Aorta (tissue), 5 donors: ENCODE measurements at regions not wholly inside any gene's neighbourhood (a gene's known extent, or its start where the extent isn't known, plus 50 kb on each side); places are given as distances from the start of the nearest gene placed in this dataset.
A peak's percentile ranks its signal among the peaks of the same experiment; 100 is the strongest.

Source experiments
- ATAC-seq: fragments of 200-7000 bp; cut with Tn5 transposase; one replicate; pipeline ENCODE4 v1.9.1; 2022; ENCODE audit warnings: moderate library complexity; ENCODE audit not compliant: low FRiP score
- DNase-seq, 2 donors: peaks; one replicate each; pipeline ENCODE4 v3.0.0-alpha.2; 2020
- H3K27ac ChIP-seq, 2 donors: one replicate each; pipeline ENCODE4 v1.5.1; 2013; ENCODE audit warnings: low read length in 2 of 2, mild to moderate bottlenecking in 2 of 2, moderate library complexity in 2 of 2, control low read depth in 1 of 2, inconsistent platforms in 1 of 2, low read depth in 1 of 2
- H3K27me3 ChIP-seq, 2 donors: one replicate each; pipeline ENCODE4 v1.6.1; 2013; ENCODE audit warnings: control low read depth in 1 of 2, low read length in 1 of 2, mild to moderate bottlenecking in 1 of 2, moderate library complexity in 1 of 2; ENCODE audit not compliant: insufficient read depth in 2 of 2, control insufficient read depth in 1 of 2
- H3K36me3 ChIP-seq, 2 donors: one replicate each; pipeline ENCODE4 v1.6.1; 2013; ENCODE audit warnings: control low read depth in 1 of 2, low read length in 1 of 2, mild to moderate bottlenecking in 1 of 2; ENCODE audit not compliant: insufficient read depth in 2 of 2, control insufficient read depth in 1 of 2
- H3K4me1 ChIP-seq, 2 donors: one replicate each; pipeline ENCODE4 v1.6.1; 2013; ENCODE audit warnings: low read length in 2 of 2, control low read depth in 1 of 2, mild to moderate bottlenecking in 1 of 2, moderate library complexity in 1 of 2; ENCODE audit not compliant: insufficient read depth in 2 of 2, control insufficient read depth in 1 of 2
- H3K4me3 ChIP-seq, 2 donors: one replicate each; pipeline ENCODE4 v1.5.1; 2013; ENCODE audit warnings: low read length in 2 of 2, control low read depth in 1 of 2, mild to moderate bottlenecking in 1 of 2
- H3K9me3 ChIP-seq: one replicate; pipeline ENCODE4 v1.6.1; 2013; ENCODE audit warnings: mild to moderate bottlenecking, low read length; ENCODE audit not compliant: control insufficient read depth
- WGBS, 2 donors: extraction: QIAGEN DNeasy Blood & Tissue Kit; methylation state at CpG; one replicate each; pipeline ENCODE4 v1.1.7; 2013; 5-methylcytosine and 5-hydroxymethylcytosine counted together
- intact Hi-C, 2 donors: fragments of 100-400 bp; cut with DNase I; formaldehyde crosslinking; loops; one replicate each; pipeline versions ENCODE4 v1.14.2 to v1.15.0; 2022
- donor health status: healthy with polysubstance abuse.
- donor health status: Bipolar disorder and iron deficiency.
- donor health status: DM: no; HTN: no; CAD: no.
- donor health status: DM: no; HTN: no; CAD: no.
- donor health status: DM: yes; HTN: yes; CAD: no.

- peaks cover 0 to 2% of the 10 kb centered on the region in 2 donors for H3K27me3 ChIP-seq
- H3K36me3 ChIP-seq: no peaks in the 10 kb centered on the region
- no peak overlapping the region for H3K27ac ChIP-seq
- WGBS, 2 donors: 57 to 79% methylated on average over 1 of the region's 1 CpG
- intact Hi-C loops: loop anchor here (5.0 to 10.0 kb wide), 2 partner anchors 966 to 969 kb away; no protein-coding TSS in a partner anchor
- DNase-seq (no peak), ATAC-seq (no peak)
- peaks cover 4% of the 10 kb centered on the region for H3K9me3 ChIP-seq
- no peak overlapping the region for H3K4me3 ChIP-seq
- H3K4me1 ChIP-seq: no peaks in the 10 kb centered on the region
Observed at GRCh38 chr10:118463740-118464139, 121.6 kb upstream of the FAM204A start.

GRCh38 chr10:118462401-118462800, 120.3 kb upstream of the FAM204A start:
- Histone ChIP-seq H3K4me3 (no peak overlapping the region), H3K4me1 (no peaks in the 10 kb centered on the region), H3K27me3 (peaks cover 0 to 4% of the 10 kb centered on the region in 2 donors), H3K9me3 (peaks cover 4% of the 10 kb centered on the region), H3K27ac (no peak overlapping the region), H3K36me3 (no peaks in the 10 kb centered on the region)
- DNase-seq: no peak
- 88 to 92% methylated on average over 1 of the region's 1 CpG for WGBS, 2 donors
- no peak for ATAC-seq
- intact Hi-C loops: loop anchor here (5.0 to 10.0 kb wide), 2 partner anchors 965 to 968 kb away; no protein-coding TSS in a partner anchor

GRCh38 chr10:118459642-118460193, 117.6 kb upstream of the FAM204A start:
- Histone ChIP-seq H3K27ac (no peak overlapping the region), H3K9me3 (peaks cover 4% of the 10 kb centered on the region)

GRCh38 chr10:118458957-118459641, 117.0 kb upstream of the FAM204A start:
- Histone ChIP-seq H3K27me3 (peaks cover 0 to 4% of the 10 kb centered on the region in 2 donors), H3K36me3 (no peaks in the 10 kb centered on the region), H3K4me3 (no peak overlapping the region), H3K4me1 (no peaks in the 10 kb centered on the region), H3K9me3 (peaks cover 4% of the 10 kb centered on the region), H3K27ac (no peak overlapping the region)
- ATAC-seq (no peak), DNase-seq (no peak)
- intact Hi-C loops: no loop called here
- WGBS, 2 donors: 38 to 42% methylated on average over 10 of the region's 10 CpGs

More at GRCh38 chr10:118459642-118460193, 117.6 kb upstream of the FAM204A start:
- 1 to 2% methylated on average over 10 of the region's 10 CpGs for WGBS, 2 donors
- ATAC-seq (peak; percentile 70), DNase-seq (peak in 1 of 2 donors; percentile 58)
- H3K4me3 ChIP-seq: no peak overlapping the region
- intact Hi-C loops: loop anchor here (5.0 to 10.0 kb wide), 2 partner anchors 962 to 965 kb away; no protein-coding TSS in a partner anchor
- H3K27me3 ChIP-seq: peaks cover 0 to 4% of the 10 kb centered on the region in 2 donors
- H3K36me3 ChIP-seq: no peaks in the 10 kb centered on the region
- no peaks in the 10 kb centered on the region for H3K4me1 ChIP-seq

- H3K27me3 ChIP-seq: peaks cover 0 to 4% of the 10 kb centered on the region in 2 donors
- H3K4me3 ChIP-seq: no peak overlapping the region
- no peaks in the 10 kb centered on the region for H3K9me3 ChIP-seq
- intact Hi-C loops: no loop called here
- DNase-seq (no peak), ATAC-seq (no peak)
- H3K4me1 ChIP-seq: no peaks in the 10 kb centered on the region
- H3K27ac ChIP-seq: no peak overlapping the region
- no peaks in the 10 kb centered on the region for H3K36me3 ChIP-seq
Observed at GRCh38 chr10:118457824-118458428, 115.8 kb upstream of the FAM204A start.

GRCh38 chr10:118455181-118455695, 113.1 kb upstream of the FAM204A start:
- H3K4me1 ChIP-seq: no peaks in the 10 kb centered on the region
- no peak overlapping the region for H3K4me3 ChIP-seq
- 45 to 52% methylated on average over 6 of the region's 6 CpGs for WGBS, 2 donors
- DNase-seq: no peak
- peaks cover 0 to 2% of the 10 kb centered on the region in 2 donors for H3K27me3 ChIP-seq
- ATAC-seq: no peak
- H3K36me3 ChIP-seq: no peaks in the 10 kb centered on the region
- H3K9me3 ChIP-seq: peaks cover 1% of the 10 kb centered on the region
- no peak overlapping the region for H3K27ac ChIP-seq
- intact Hi-C loops: no loop called here

- no peaks in the 10 kb centered on the region for H3K36me3 ChIP-seq
- intact Hi-C loops: no loop called here
- DNase-seq: no peak
- no peak overlapping the region for H3K4me3 ChIP-seq
- peaks cover 0 to 2% of the 10 kb centered on the region in 2 donors for H3K27me3 ChIP-seq
- peaks cover 1% of the 10 kb centered on the region for H3K9me3 ChIP-seq
- 40 to 44% methylated on average over 2 of the region's 2 CpGs for WGBS, 2 donors
- no peak overlapping the region for H3K27ac ChIP-seq
- H3K4me1 ChIP-seq: no peaks in the 10 kb centered on the region
- no peak for ATAC-seq
Observed at GRCh38 chr10:118454211-118454610, 112.1 kb upstream of the FAM204A start.

- ATAC-seq: no peak
- H3K4me1 ChIP-seq: no peaks in the 10 kb centered on the region
- intact Hi-C loops: no loop called here
- H3K36me3 ChIP-seq: no peaks in the 10 kb centered on the region
- no peak for DNase-seq
- no peak overlapping the region for H3K27ac ChIP-seq
- H3K9me3 ChIP-seq: peaks cover 1% of the 10 kb centered on the region
- no peaks in the 10 kb centered on the region for H3K27me3 ChIP-seq
- no peak overlapping the region for H3K4me3 ChIP-seq
Observed at GRCh38 chr10:118452098-118452497, 110.0 kb upstream of the FAM204A start.
